Nucleus accumbens (tissue), 56 donors: ENCODE measurements at regions not wholly inside any gene's neighbourhood (a gene's known extent, or its start where the extent isn't known, plus 50 kb on each side); places are given as distances from the start of the nearest gene placed in this dataset.

Experiments used
- DNase-seq, 56 donors: peaks; one replicate each; lab custom pipeline; 2025; lab: John Stamatoyannopoulos, UW

- peak in 50 of 56 donors; percentile 4 to 77 (median 44) for DNase-seq
These were observed 197.0 kb downstream of the DAD1 start for GRCh38 chr14:22391908-22392565.

- no peak for DNase-seq
These were observed 198.1 kb downstream of the DAD1 start for GRCh38 chr14:22390824-22391461.

- DNase-seq: no peak
These were observed 198.8 kb downstream of the DAD1 start for GRCh38 chr14:22390195-22390594.

GRCh38 chr14:22388669-22389595, 200.1 kb downstream of the DAD1 start:
- DNase-seq: peak in 39 of 56 donors; percentile 8 to 92 (median 31)

- DNase-seq: peak in 2 of 56 donors; percentile 36 to 56
These were observed 201.2 kb downstream of the DAD1 start for GRCh38 chr14:22387776-22388241.

DNA sequence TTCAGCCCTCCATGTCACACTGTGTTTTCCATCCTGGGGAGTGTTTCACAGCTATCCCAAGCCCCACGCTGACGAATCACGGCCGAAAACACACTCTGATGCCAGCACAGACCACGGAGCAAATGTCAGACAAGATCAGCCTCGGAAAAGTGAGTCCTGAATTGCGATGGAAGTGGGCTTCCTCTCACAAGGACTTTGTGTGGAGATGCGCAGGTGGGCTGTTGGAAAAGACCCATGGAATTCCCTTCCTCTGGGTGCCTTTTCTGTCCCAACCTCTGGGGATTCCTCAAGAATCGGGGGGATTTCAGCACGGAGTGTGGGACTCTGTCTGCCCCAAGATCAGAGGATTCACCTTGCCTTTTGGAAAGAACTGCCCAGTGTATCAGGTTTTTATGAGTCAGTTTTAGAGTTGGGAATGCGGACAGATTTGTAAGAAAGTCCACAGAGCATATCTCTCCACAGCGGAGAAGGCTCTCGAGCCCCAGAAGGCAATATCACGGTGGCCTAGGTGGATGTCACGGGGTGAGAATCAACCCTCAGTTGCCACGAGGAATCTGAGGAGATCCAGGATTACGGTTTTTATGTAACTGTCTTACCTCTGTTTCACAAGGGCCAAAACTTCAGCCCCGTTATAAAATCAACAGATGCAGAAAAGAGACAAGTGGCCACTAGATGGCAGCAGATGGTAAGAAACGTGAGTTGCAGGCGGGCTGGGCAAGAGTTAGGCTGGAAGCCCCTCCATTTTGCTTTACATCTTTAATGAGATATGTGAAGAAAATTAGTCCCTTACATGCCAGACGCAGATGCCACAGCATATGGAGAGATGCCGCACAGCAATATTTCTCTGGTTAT, 201.9 kb downstream of the DAD1 start:
- peak in 49 of 56 donors; percentile 9 to 89 (median 51) for DNase-seq

DNA sequence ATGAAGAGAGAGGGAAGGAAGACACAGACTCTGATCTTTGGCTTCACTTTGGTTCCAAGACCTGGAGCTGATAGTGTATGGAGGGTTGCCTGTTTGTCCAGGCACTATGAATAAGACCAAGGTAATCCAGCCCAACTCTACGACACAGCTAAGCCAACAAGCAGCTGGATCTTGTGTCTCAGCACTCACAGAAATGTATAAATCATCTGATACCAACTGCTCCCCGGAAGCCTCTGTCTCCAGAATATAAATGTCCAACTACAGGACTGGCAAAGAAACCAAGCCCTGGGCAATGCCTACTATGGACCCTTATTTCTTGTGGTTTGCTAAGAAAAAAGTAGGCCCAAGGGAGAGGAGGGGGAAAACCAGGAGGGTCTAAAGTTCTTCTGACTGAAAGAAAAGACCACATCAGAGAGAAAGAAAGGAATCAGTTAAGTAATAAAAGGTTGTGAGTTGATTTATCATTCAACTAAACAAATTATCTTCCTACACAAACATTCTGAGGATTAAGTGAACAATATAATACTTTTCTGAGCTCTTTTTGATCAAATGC, 204.0 kb downstream of the DAD1 start:
- no peak for DNase-seq

GRCh38 chr14:22384167-22384549, 204.9 kb downstream of the DAD1 start:
- DNase-seq: no peak

DNA sequence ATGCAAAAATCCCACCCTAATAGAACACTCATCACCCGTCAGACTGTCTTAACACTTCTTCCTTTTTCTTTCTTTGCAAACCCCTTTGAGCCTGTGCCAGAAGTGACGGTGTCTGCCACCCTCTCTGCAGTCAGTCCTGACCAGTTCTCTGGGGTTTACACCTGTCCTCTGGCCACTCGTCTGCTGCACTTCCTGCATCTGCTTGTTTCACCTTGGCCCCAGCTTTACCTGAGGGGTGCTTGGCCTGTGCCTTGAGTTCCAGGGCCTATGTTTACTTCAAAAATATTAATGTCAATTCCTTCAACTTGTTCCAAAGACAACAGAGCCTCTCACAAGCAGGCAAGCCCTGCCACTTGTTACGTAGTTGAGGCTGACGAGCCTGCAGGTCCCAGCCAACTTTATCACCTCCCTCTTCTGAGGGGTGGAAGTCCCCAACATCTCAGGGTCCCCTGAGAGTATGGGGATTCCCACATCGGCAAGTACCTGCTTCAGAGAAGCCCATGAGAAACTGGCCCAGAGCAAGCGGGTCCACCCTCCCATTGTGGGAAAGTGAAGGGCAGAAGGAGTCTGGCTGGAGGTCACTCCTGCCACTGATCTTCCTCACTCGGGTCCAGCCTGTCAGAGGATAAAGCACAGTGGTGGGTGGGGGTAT, 205.4 kb downstream of the DAD1 start:
- no peak for DNase-seq

GRCh38 chr14:22382955-22383354, 206.1 kb downstream of the DAD1 start:
- no peak for DNase-seq

DNA sequence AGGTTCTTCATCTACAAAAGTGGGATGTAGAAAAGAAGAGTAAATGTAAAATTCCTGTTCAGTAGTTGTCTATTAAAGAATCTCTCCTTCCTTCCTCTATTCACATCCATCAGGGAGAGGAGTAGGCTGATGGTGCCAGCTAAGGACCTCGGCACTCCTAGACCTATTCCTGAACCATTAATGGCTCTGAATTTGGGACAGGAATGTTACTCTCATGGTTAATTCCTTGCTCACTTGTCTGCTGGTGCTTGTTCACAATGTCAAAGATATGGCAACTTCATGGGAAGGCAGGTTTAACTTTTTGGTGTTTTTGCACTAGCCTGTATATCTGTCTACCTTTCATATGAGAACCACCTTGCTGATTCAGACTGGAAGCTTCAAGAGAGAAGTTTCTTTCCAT, 206.6 kb downstream of the DAD1 start:
- DNase-seq: no peak

DNA sequence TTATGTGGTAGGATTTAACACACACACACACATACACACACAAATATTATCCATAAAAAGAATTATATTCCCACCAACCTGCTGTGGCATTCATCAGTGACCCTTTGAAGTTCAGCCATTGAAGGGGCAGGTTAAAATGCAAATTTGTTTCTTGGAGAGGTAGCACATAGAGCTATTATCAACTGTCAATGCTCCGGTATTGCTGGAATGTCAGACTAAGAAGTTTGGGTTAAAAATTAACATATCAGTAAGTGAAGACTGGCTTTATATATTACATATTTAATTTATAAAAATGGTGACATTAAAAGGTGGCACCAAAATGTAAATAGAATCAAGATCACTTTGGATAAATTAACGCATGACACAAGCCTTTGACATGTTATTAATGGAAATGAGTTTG, 207.3 kb downstream of the DAD1 start:
- no peak for DNase-seq

DNA sequence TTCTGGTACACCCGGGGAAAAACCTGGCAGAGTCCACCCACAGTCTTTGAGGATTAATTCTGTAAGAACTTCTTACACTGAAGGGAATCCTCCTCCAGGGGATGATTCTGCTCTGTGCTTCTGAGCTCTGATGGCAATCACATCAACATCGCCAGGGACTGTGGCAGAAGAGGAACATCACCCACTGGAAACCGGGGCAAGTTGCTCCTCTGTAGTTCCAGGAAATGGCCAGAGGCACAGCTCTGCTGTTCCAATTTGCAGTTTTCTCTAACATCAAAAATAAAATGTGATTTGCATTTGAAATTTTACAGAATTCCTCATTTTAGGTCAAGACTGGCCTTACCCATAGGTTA, 207.6 kb downstream of the DAD1 start:
- DNase-seq: no peak

DNA sequence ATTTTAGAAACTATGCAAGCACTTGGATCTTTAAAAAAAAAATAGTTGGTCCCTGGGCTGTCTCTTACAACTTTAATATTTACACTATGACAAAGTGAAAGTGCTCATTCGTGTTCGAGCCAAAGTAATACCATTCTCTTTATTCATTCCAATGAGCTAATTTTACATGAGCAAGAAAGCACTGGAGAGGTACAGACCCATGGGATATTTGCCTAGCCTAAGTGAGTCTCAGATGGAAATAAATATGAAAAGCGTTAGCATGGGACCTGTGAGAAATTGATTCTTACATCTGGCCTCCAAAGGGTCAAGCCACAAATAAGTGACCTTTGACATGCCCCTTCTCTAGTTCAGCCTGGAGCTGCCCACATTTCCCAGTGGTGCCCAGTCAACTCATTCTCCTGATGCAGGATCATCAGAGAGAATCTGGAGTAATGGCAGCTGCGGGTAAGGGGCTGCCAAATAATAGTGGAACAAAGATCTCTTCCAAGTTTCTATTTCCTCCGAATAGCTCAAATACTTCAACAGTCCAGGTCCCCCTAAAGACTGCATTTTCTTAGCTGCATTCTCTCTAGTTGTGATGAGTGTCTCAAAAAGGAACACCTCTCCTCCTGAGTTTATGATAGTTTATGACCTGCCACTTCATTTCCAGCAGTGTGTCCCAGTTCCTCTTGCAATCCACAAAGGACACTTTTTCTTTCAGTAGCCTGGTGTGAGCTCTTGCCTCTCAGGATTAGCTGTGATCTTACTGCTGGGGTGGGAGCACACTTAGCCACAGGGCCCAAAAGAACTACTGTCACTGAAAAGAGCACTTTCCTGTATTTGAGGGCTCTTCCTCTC, 208.2 kb downstream of the DAD1 start:
- DNase-seq: no peak

GRCh38 chr14:22379727-22380126, 209.3 kb downstream of the DAD1 start:
- DNase-seq: no peak

DNA sequence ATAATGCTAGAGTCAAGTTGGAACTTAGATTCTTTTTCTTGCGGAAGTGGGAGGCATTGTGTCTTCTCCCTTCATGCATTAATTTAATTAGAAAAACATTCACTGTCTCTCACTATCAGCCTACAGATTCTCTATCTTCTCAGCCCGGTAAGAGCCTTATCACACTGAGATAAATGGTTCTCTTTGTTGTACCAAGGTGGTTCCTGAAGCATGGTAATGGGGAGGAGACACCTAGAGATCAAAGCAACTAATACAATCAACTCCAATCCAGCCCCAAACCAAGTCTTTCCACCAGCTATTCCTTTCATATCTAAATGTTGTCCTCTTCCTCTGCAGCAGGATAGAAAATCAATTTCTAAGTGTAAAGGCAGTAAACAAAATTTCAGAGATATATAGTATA, 210.8 kb downstream of the DAD1 start:
- DNase-seq: no peak

DNA sequence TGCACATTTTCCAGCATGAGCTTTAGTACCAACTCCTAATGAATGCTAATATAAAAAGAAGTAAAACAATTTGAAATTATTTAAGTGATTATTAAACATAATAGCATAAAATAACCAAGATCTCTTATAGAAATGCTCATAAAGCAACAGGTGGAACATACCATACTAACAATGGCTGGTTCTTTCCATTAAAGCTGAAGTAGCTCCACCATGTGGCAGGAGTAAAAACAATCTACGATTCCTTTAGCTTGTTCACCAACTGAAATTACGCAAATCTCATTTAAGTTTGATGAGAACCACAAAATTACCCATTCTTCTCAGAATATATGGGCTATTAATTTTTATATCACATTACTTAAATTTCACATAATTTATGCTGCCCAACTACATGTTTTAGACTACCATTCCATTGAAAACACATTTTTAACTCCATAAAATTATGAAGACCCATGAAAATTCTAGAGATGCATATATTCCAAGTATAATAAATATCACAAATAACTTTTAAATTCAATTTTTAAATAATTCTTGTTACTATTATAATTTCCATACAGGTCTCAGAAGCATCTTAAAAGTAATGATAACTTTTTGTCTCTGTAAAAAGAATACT, 213.6 kb downstream of the DAD1 start:
- peak in 3 of 56 donors; percentile 7 to 25 (median 11) for DNase-seq
